DND-41 (cell line): ENCODE measurements at regions not wholly inside any gene's neighbourhood (a gene's known extent, or its start where the extent isn't known, plus 50 kb on each side); places are given as distances from the start of the nearest gene placed in this dataset.

Source experiments
- ATAC-seq: fragments of 200-7000 bp; cut with Tn5 transposase; 3 replicates; pipeline ENCODE4 v1.9.1; 2021; ENCODE audit warnings: low read depth; ENCODE audit not compliant: insufficient read depth
- DNase-seq: peaks from one replicate; pipeline ENCODE4 v3.0.0-alpha.2; 2020
- H2AFZ ChIP-seq: 2 replicates; pipeline ENCODE4 v1.6.0; 2012; ENCODE audit warnings: low read depth, low read length
- H3K27ac ChIP-seq: 2 replicates; pipeline ENCODE4 v1.5.1; 2012; ENCODE audit warnings: low read length, inconsistent platforms
- H3K27me3 ChIP-seq: fragments of 200-600 bp; sonication (generic); 2 replicates; pipeline ENCODE4 v1.6.0; 2012; ENCODE audit warnings: low read length, mild to moderate bottlenecking, inconsistent platforms; ENCODE audit not compliant: insufficient read depth, poor library complexity
- H3K36me3 ChIP-seq: 2 replicates; pipeline ENCODE4 v1.5.1; 2012; ENCODE audit warnings: low read length, inconsistent platforms; ENCODE audit not compliant: insufficient read depth
- H3K4me1 ChIP-seq: 2 replicates; pipeline ENCODE4 v1.5.1; 2012; ENCODE audit warnings: mild to moderate bottlenecking, low read length; ENCODE audit not compliant: insufficient read depth
- H3K4me2 ChIP-seq: 2 replicates; pipeline ENCODE4 v1.6.0; 2012; ENCODE audit warnings: mild to moderate bottlenecking, moderate library complexity, low read length, inconsistent platforms; ENCODE audit not compliant: insufficient read depth
- H3K4me3 ChIP-seq, 2 experiments: fragments of 200-600 bp in 1 of 2; shearing (Covaris generic) in 1 of 2; 2 replicates each; pipeline ENCODE4 v1.5.1; 2012 to 2016; ENCODE audit warnings: inconsistent platforms in 2 of 2, low read length in 2 of 2, mild to moderate bottlenecking in 2 of 2, low read depth in 1 of 2, moderate library complexity in 1 of 2
- H3K79me2 ChIP-seq: 2 replicates; pipeline ENCODE4 v1.6.0; 2012; ENCODE audit warnings: low read length, inconsistent platforms; ENCODE audit not compliant: insufficient read depth
- H3K9ac ChIP-seq: 2 replicates; pipeline ENCODE4 v1.6.0; 2012; ENCODE audit warnings: low read depth, mild to moderate bottlenecking, inconsistent platforms, low read length, moderate library complexity
- H3K9me3 ChIP-seq: 2 replicates; pipeline ENCODE4 v1.5.1; 2012; ENCODE audit warnings: low read length, moderate library complexity, mild to moderate bottlenecking, inconsistent platforms; ENCODE audit not compliant: insufficient read depth, severe bottlenecking
- H4K20me1 ChIP-seq: 2 replicates; pipeline ENCODE4 v1.6.0; 2012; ENCODE audit warnings: low read length; ENCODE audit not compliant: insufficient read depth
- EZH2 ChIP-seq: IDR thresholded peaks from 3 replicates; pipeline ENCODE4 v1.6.1; 2012; ENCODE audit warnings: borderline replicate concordance, low read depth, mild to moderate bottlenecking, moderate library complexity, low read length, inconsistent platforms; ENCODE audit not compliant: severe bottlenecking
- TF ChIP-seq, protein P1 (sequence below): IDR thresholded peaks from 2 replicates; pipeline ENCODE4 v1.5.1; 2012; ENCODE audit warnings: borderline replicate concordance, low read length, moderate library complexity, mild to moderate bottlenecking; ENCODE audit not compliant: poor library complexity, severe bottlenecking; ENCODE audit errors: extremely low read depth

DNA sequence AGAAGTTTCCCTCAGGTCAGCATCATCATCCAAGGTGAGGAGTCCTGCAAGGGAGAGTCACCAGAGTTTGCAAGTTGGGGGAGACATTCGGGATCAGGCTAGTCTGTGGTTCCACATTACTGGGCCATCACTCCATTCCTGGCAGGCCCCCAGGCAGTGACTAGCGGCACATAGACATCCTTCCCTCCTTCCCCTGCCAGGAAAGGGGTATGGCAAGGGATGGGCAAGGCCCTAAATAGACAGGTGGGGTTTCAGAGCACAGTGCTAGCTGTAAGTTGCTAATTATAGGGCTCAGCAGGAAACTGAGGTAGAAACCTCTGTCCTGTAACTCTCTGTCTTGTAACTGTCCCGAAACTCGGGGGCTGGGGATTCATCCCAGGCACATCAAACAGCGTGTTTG lies 215.2 kb upstream of the ROPN1 start:
- no peak overlapping the region for H3K4me3 ChIP-seq
- no peaks in the 10 kb centered on the region for H3K36me3 ChIP-seq
- TF ChIP-seq EZH2: no peak
- TF ChIP-seq, protein P1, sequence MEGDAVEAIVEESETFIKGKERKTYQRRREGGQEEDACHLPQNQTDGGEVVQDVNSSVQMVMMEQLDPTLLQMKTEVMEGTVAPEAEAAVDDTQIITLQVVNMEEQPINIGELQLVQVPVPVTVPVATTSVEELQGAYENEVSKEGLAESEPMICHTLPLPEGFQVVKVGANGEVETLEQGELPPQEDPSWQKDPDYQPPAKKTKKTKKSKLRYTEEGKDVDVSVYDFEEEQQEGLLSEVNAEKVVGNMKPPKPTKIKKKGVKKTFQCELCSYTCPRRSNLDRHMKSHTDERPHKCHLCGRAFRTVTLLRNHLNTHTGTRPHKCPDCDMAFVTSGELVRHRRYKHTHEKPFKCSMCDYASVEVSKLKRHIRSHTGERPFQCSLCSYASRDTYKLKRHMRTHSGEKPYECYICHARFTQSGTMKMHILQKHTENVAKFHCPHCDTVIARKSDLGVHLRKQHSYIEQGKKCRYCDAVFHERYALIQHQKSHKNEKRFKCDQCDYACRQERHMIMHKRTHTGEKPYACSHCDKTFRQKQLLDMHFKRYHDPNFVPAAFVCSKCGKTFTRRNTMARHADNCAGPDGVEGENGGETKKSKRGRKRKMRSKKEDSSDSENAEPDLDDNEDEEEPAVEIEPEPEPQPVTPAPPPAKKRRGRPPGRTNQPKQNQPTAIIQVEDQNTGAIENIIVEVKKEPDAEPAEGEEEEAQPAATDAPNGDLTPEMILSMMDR: no peak
- H3K27me3 ChIP-seq: peaks cover 2% of the 10 kb centered on the region
- no peaks in the 10 kb centered on the region for H3K79me2 ChIP-seq
- no peaks in the 10 kb centered on the region for H4K20me1 ChIP-seq
- H3K9ac ChIP-seq: no peak overlapping the region
- ATAC-seq (no peak), DNase-seq (no peak)
- H3K9me3 ChIP-seq: no peaks in the 10 kb centered on the region
- H3K4me2 ChIP-seq: no peak overlapping the region
- H3K27ac ChIP-seq: no peak overlapping the region
- H2AFZ ChIP-seq: no peak overlapping the region
- H3K4me1 ChIP-seq: no peaks in the 10 kb centered on the region

DNA sequence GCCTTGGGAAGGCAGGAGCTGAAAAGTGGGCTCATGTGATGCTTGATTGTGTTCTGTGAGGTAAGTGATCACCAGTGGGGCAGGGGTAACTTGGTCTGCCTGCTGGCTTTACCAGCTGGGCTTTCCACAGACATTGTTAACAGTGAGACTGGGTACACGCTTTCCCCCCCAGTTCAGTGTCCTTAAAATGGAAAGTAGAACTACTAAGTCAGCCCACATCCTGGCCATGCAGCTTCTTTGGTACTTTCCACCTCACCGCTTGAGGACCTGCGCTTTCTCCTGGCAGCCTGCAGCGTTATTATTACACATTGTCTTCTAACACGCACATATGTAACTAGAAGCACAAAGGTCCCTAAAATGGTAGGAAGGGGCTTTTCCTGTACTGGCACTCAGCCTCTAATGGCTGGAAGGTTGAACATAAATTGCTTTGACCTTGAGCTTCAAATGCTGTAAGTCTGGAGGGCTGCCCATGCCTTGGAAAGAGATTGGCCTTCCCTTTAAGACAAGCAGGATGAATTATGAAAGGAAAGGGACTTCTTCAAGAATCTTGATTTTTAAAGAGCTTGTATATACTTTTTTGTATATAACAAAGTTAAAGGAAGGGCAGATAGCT lies 216.1 kb upstream of the ROPN1 start:
- no peak for ATAC-seq
- Histone ChIP-seq H3K9ac (no peak overlapping the region), H3K9me3 (no peaks in the 10 kb centered on the region), H2AFZ (no peak overlapping the region), H3K79me2 (no peaks in the 10 kb centered on the region), H4K20me1 (no peaks in the 10 kb centered on the region), H3K36me3 (no peaks in the 10 kb centered on the region), H3K4me2 (no peak overlapping the region), H3K27me3 (peaks cover 2% of the 10 kb centered on the region), H3K4me3 (no peak overlapping the region), H3K27ac (no peak overlapping the region), H3K4me1 (no peaks in the 10 kb centered on the region)
- no peak for DNase-seq
- TF ChIP-seq, protein P1: no peak
- TF ChIP-seq EZH2: no peak

DNA sequence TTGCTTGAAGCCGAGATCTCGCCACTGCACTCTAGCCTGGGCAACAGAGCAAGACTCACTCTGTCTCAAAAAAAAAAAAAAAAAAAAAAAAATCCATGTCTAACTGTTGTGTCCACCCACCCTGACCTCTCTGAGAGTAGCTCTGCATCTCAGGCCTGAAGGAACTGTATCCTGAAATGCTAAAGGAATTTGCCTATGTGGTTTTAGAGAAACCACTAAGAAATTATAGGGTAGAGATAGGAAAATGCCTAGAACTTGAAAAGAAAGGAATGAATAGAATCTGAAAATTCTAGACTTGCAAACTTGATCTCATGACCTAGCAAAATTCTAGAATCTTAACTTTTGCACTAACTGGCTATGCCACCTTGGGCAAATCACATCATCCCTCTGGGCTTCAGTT lies 217.5 kb upstream of the ROPN1 start:
- Histone ChIP-seq H4K20me1 (no peaks in the 10 kb centered on the region), H3K4me1 (no peaks in the 10 kb centered on the region), H3K36me3 (no peaks in the 10 kb centered on the region), H3K9me3 (no peaks in the 10 kb centered on the region), H3K27ac (no peak overlapping the region), H3K4me2 (no peak overlapping the region), H3K9ac (no peak overlapping the region), H2AFZ (no peak overlapping the region), H3K79me2 (no peaks in the 10 kb centered on the region), H3K27me3 (no peaks in the 10 kb centered on the region), H3K4me3 (no peak overlapping the region)
- no peak for DNase-seq
- no peak for TF ChIP-seq EZH2
- TF ChIP-seq, protein P1: no peak
- no peak for ATAC-seq

DNA sequence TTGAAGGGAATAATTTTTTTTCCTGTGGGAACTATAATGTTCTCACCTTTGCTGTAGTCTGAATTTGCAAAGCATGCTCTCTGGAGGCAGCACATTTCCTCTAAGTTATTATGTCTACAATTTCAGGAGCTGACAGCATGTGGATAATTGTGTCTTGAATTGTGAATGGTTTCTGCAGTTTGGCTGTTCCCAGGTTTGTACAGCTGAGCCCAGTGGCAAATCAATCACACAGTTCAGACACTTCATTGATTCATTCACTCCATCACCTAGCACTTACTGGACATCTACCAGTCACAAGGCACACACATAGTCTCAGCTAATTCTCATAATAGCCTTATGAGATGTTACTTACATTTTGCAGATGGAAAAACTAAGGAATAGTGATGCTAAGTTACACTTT lies 219.0 kb upstream of the ROPN1 start:
- no peaks in the 10 kb centered on the region for H3K79me2 ChIP-seq
- no peaks in the 10 kb centered on the region for H3K4me1 ChIP-seq
- no peak overlapping the region for H2AFZ ChIP-seq
- TF ChIP-seq EZH2: no peak
- TF ChIP-seq, protein P1: no peak
- no peak overlapping the region for H3K4me3 ChIP-seq
- no peak overlapping the region for H3K9ac ChIP-seq
- ATAC-seq (no peak), DNase-seq (no peak)
- no peaks in the 10 kb centered on the region for H3K27me3 ChIP-seq
- no peaks in the 10 kb centered on the region for H3K9me3 ChIP-seq
- no peak overlapping the region for H3K27ac ChIP-seq
- no peak overlapping the region for H3K4me2 ChIP-seq
- no peaks in the 10 kb centered on the region for H4K20me1 ChIP-seq
- no peaks in the 10 kb centered on the region for H3K36me3 ChIP-seq
